ENCODE measurements at regions not wholly inside any gene's neighbourhood (a gene's known extent, or its start where the extent isn't known, plus 50 kb on each side); places are given as distances from the start of the nearest gene placed in this dataset.

- ChIA-PET CTCF (ENCODE audit: low intra/inter-chr PET ratio) (no interaction called here), POLR2A (no interaction called here)
- Histone ChIP-seq H3K36me3 (ENCODE audit: control insufficient read depth, insufficient read depth, low read length) (no peaks in the 10 kb centered on the region), H3K4me2 (ENCODE audit: insufficient read depth, low read length) (no peak overlapping the region), H2AFZ (ENCODE audit: low read depth, low read length) (no peak overlapping the region), H3K9ac (ENCODE audit: insufficient read depth in 1 of 2, low read depth in 2 of 2, low read length in 2 of 2) (no peak overlapping the region), H3K27me3 (ENCODE audit: control insufficient read depth in 2 of 2, insufficient read depth in 2 of 2, low read length in 2 of 2) (no peaks in the 10 kb centered on the region), H3K4me1 (replicated peaks in 1 of 2; ENCODE audit: control insufficient read depth in 2 of 2, insufficient read depth in 2 of 2, low read length in 2 of 2) (no peaks in the 10 kb centered on the region), H4K20me1 (replicated peaks; ENCODE audit: control insufficient read depth, insufficient read depth, low read length) (no peaks in the 10 kb centered on the region), H3K9me1 (ENCODE audit: control insufficient read depth, insufficient read depth, low read length) (no peaks in the 10 kb centered on the region), H3K79me2 (ENCODE audit: control insufficient read depth, insufficient read depth, low read length) (no peaks in the 10 kb centered on the region), H3K4me3 (no peak overlapping the region), H3K9me3 (replicated peaks; ENCODE audit: control insufficient read depth, insufficient read depth, low read depth, low read length) (no peaks in the 10 kb centered on the region), H3K27ac (ENCODE audit: extremely low read depth, low read depth, low read length) (no peak overlapping the region)
- in situ Hi-C loops (cut with MboI) (no loop called here), intact Hi-C loops (cut with micrococcal nuclease) (loop anchor here (10.0 kb wide), 1 partner anchor 1028 kb away; no protein-coding TSS in a partner anchor)
- ATAC-seq (no peak), DNase-seq (ENCODE audit: extremely low read depth in 1 of 4, low spot score in 3 of 4) (no peak), FAIRE-seq (no peak)
- TF ChIP-seq XRCC5 (IDR thresholded peaks at IDR 0.05; ENCODE audit: low read depth, low read length) (no peak), NFIX (CRISPR knock-in tag; IDR thresholded peaks at IDR 0.05; ENCODE audit: low read depth) (no peak), CHD4 (IDR thresholded peaks at IDR 0.05; ENCODE audit: insufficient read depth, insufficient replicate concordance, low read depth, low read length, poor library complexity, severe bottlenecking) (no peak)
- 0% methylated on average over 3 of the region's 3 CpGs for WGBS (ENCODE audit: insufficient coverage, low coverage, missing lambda C conversion rate)
- BruUV-seq (replicated peaks): no TSS peak
Observed at GRCh38 chr3:84547207-84547606, 411.6 kb upstream of the CADM2 start.

GRCh38 chr3:84547971-84548970, 410.5 kb upstream of the CADM2 start:
- no peak overlapping the region for H3K27ac ChIP-seq (ENCODE audit: extremely low read depth, low read depth, low read length)
- ChIA-PET POLR2A (no interaction called here), CTCF (ENCODE audit: low intra/inter-chr PET ratio) (no interaction called here)
- H3K9me3 ChIP-seq (replicated peaks; ENCODE audit: control insufficient read depth, insufficient read depth, low read depth, low read length): no peaks in the 10 kb centered on the region
- no peaks in the 10 kb centered on the region for H3K9me1 ChIP-seq (ENCODE audit: control insufficient read depth, insufficient read depth, low read length)
- no peaks in the 10 kb centered on the region for H3K79me2 ChIP-seq (ENCODE audit: control insufficient read depth, insufficient read depth, low read length)
- peak in 2 of 4 experiments; percentile 2 to 3 for DNase-seq (ENCODE audit: extremely low read depth in 1 of 4, low spot score in 3 of 4)
- H3K27me3 ChIP-seq (ENCODE audit: control insufficient read depth in 2 of 2, insufficient read depth in 2 of 2, low read length in 2 of 2): no peaks in the 10 kb centered on the region
- no peak overlapping the region for H3K9ac ChIP-seq (ENCODE audit: insufficient read depth in 1 of 2, low read depth in 2 of 2, low read length in 2 of 2)
- H3K4me1 ChIP-seq (replicated peaks in 1 of 2; ENCODE audit: control insufficient read depth in 2 of 2, insufficient read depth in 2 of 2, low read length in 2 of 2): no peaks in the 10 kb centered on the region
- no peak for FAIRE-seq
- no peaks in the 10 kb centered on the region for H3K36me3 ChIP-seq (ENCODE audit: control insufficient read depth, insufficient read depth, low read length)
- in situ Hi-C loops (cut with MboI): no loop called here
- intact Hi-C loops (cut with micrococcal nuclease): loop anchor here (10.0 kb wide), 1 partner anchor 1027 kb away; no protein-coding TSS in a partner anchor
- 9% methylated on average over 13 of the region's 23 CpGs for WGBS (ENCODE audit: insufficient coverage, low coverage, missing lambda C conversion rate)
- no peaks in the 10 kb centered on the region for H4K20me1 ChIP-seq (replicated peaks; ENCODE audit: control insufficient read depth, insufficient read depth, low read length)
- BruUV-seq (replicated peaks): no TSS peak
- ATAC-seq: peak; percentile 66
- H3K4me3 ChIP-seq: no peak overlapping the region
- H3K4me2 ChIP-seq (ENCODE audit: insufficient read depth, low read length): no peak overlapping the region
- peak overlapping the region; percentile 24; the same call in 1 of the 2 replicates for H2AFZ ChIP-seq (ENCODE audit: low read depth, low read length)
- TF ChIP-seq TAF1 (IDR thresholded peaks at IDR 0.05; ENCODE audit: control insufficient read depth, extremely low read depth, insufficient read depth, low read length, severe bottlenecking) (no peak), POLR2A (conservative IDR thresholded peaks at IDR 0.05) (no peak), SMARCE1 (IDR thresholded peaks at IDR 0.05) (no peak), TCF7L2 (IDR thresholded peaks at IDR 0.05; ENCODE audit: low read depth, low read length) (no peak), MYC (IDR thresholded peaks at IDR 0.05; ENCODE audit: low read depth, low read length) (no peak), MYC (CRISPR knock-in tag; IDR thresholded peaks at IDR 0.05; ENCODE audit: borderline replicate concordance, low read depth) (no peak), CTCF (IDR thresholded peaks at IDR 0.05 in 2 of 3, conservative IDR thresholded peaks at IDR 0.05 in 1 of 3; ENCODE audit: insufficient read depth in 2 of 3, low read depth in 1 of 3, low read length in 3 of 3) (peak in 1 of 3 experiments; percentile 34; a peak in 1 of 6 replicates), ZNF583 (CRISPR knock-in tag; IDR thresholded peaks at IDR 0.05) (no peak)
